IMR-90 (cell line): ENCODE measurements at regions not wholly inside any gene's neighbourhood (a gene's known extent, or its start where the extent isn't known, plus 50 kb on each side); places are given as distances from the start of the nearest gene placed in this dataset.

Experiments used
- CEBPB ChIP-seq: IDR thresholded peaks from 2 replicates; pipeline ENCODE4 v1.6.1; 2012; ENCODE audit warnings: low read depth, low read length, improper control_type of control experiment
- CTCF ChIP-seq: conservative IDR thresholded peaks from 2 replicates; pipeline ENCODE4 v1.5.1; 2012; ENCODE audit warnings: mild to moderate bottlenecking, low read depth, low read length, improper control_type of control experiment
- ELK1 ChIP-seq: fragments of 150-350 bp; IDR thresholded peaks from 2 replicates; pipeline ENCODE4 v1.6.1; 2016; ENCODE audit warnings: low read depth, mild to moderate bottlenecking, low read length, moderate library complexity, borderline replicate concordance
- MXI1 ChIP-seq: IDR thresholded peaks from 2 replicates; pipeline ENCODE4 v1.6.1; 2012; ENCODE audit warnings: low read depth, mild to moderate bottlenecking, low read length, moderate library complexity, borderline replicate concordance
- POLR2A ChIP-seq: IDR thresholded peaks from 2 replicates; pipeline ENCODE4 v1.6.1; 2012; ENCODE audit warnings: mild to moderate bottlenecking, low read depth, low read length
- RAD21 ChIP-seq: IDR thresholded peaks from 2 replicates; pipeline ENCODE4 v1.6.1; 2012; ENCODE audit warnings: low read length, improper control_type of control experiment
- RFX5 ChIP-seq: IDR thresholded peaks from 2 replicates; pipeline ENCODE4 v1.8.0; 2012; ENCODE audit warnings: low read depth, mild to moderate bottlenecking, low read length, moderate library complexity
- SMC3 ChIP-seq: fragments of 150-350 bp; IDR thresholded peaks from 2 replicates; pipeline ENCODE4 v1.6.1; 2016; ENCODE audit warnings: low read depth, mild to moderate bottlenecking, antibody characterized with exemption, low read length, moderate library complexity
- USF2 ChIP-seq: fragments of 150-350 bp; IDR thresholded peaks from 2 replicates; pipeline ENCODE4 v1.6.1; 2017; ENCODE audit warnings: mild to moderate bottlenecking, antibody characterized with exemption, low read length, low read depth

- TF ChIP-seq CTCF (no peak), USF2 (no peak), POLR2A (no peak), RFX5 (no peak), SMC3 (no peak), RAD21 (no peak), ELK1 (no peak), CEBPB (no peak), MXI1 (no peak)
Measured at GRCh38 chr2:188785061-188785460, 189.1 kb upstream of the COL3A1 start.
